Gastroesophageal sphincter (tissue), 4 donors: ENCODE measurements at regions not wholly inside any gene's neighbourhood (a gene's known extent, or its start where the extent isn't known, plus 50 kb on each side); places are given as distances from the start of the nearest gene placed in this dataset.

Experiments used
- ATAC-seq: fragments of 150-250 bp; one replicate; pipeline ENCODE4 v1.9.1; 2016; ENCODE audit warnings: mild to moderate bottlenecking, moderate library complexity
- H3K27ac ChIP-seq, 4 donors: fragments of 200-600 bp; sonication (generic) in 3 of 4; 1 replicate in 3 of 4; 2 replicates in 1 of 4; pipeline ENCODE4 v1.5.1; 2016 to 2019
- H3K27me3 ChIP-seq: fragments of 200-600 bp; sonication (generic); one replicate; pipeline ENCODE4 v1.5.1; 2019
- H3K36me3 ChIP-seq, 2 donors: fragments of 200-600 bp; sonication (generic); one replicate each; pipeline ENCODE4 v1.5.1; 2019; ENCODE audit warnings: control low read depth in 1 of 2
- H3K4me1 ChIP-seq, 3 donors: fragments of 200-600 bp; sonication (generic); 1 replicate in 2 of 3; 2 replicates in 1 of 3; pipeline ENCODE4 v1.5.1; 2016 to 2019; ENCODE audit warnings: control low read depth in 2 of 3
- H3K4me3 ChIP-seq, 2 donors: fragments of 200-600 bp; sonication (generic); one replicate each; pipeline ENCODE4 v1.5.1; 2019; ENCODE audit warnings: mild to moderate bottlenecking in 1 of 2, moderate library complexity in 1 of 2
- H3K9me3 ChIP-seq, 3 donors: fragments of 200-600 bp; sonication (generic); one replicate each; pipeline ENCODE4 v1.5.1; 2017 to 2019; ENCODE audit warnings: control low read depth in 2 of 3
- EP300 ChIP-seq: sonication (generic); formaldehyde crosslinking; IDR thresholded peaks from one replicate; pipeline ENCODE4 v1.6.1; 2017; ENCODE audit warnings: antibody characterized with exemption, mild to moderate bottlenecking
- POLR2A ChIP-seq, 2 donors: fragments of 450-650 bp; IDR thresholded peaks; one replicate each; pipeline ENCODE4 v1.6.1; 2017; ENCODE audit warnings: antibody characterized with exemption in 2 of 2, mild to moderate bottlenecking in 2 of 2, moderate library complexity in 1 of 2
- POLR2AphosphoS5 ChIP-seq: sonication (generic); formaldehyde crosslinking; IDR thresholded peaks from one replicate; pipeline ENCODE4 v1.6.1; 2017; ENCODE audit warnings: antibody characterized with exemption
- WGBS, 2 donors: methylation state at CpG; one replicate each; pipeline ENCODE4 v1.1.5; 2018; ENCODE audit warnings: low coverage in 1 of 2; 5-methylcytosine and 5-hydroxymethylcytosine counted together
- TF ChIP-seq, protein P1 (sequence below), 4 experiments: fragments of 200-600 bp in 2 of 4; fragments of 450-650 bp in 2 of 4; sonication (generic) in 1 of 4; IDR thresholded peaks; one replicate each; pipeline ENCODE4 v1.5.1; 2017 to 2019; ENCODE audit warnings: antibody characterized with exemption in 4 of 4, mild to moderate bottlenecking in 2 of 4, moderate library complexity in 2 of 4

DNA sequence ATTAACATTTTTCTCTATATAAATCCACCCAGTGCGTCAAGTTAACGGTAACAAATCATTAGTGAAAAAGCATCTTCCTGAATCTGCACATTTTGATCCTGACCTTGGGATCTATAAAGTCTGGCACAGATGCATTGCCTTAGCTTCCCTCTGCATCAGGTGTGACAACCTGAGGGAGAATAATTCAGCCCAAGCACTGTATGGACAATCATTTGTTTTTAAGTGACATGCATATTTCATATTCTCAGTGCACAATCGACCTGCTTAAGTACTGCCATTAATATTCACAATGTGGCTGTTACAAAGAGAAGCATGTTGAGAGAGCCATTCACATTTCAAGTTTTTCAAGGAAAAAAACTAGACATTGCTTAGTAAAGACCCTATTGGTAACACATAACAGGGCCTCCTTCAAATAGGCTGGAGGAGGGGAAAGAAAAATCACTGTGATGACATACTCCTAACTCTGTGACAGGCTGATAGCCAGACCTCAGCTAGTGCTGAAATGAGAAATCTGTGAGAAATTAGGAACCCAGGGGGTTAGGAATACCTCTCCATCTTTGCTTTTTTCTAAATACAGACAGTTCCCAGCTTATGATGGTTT lies 505.3 kb upstream of the CDH5 start:
- Histone ChIP-seq H3K4me3 (no peak overlapping the region), H3K4me1 (no peaks in the 10 kb centered on the region), H3K27ac (no peak overlapping the region), H3K9me3 (no peaks in the 10 kb centered on the region), H3K27me3 (no peaks in the 10 kb centered on the region), H3K36me3 (no peaks in the 10 kb centered on the region)
- ATAC-seq, result no peak
- TF ChIP-seq EP300 (no peak), POLR2AphosphoS5 (no peak), POLR2A (IDR thresholded peaks at IDR 0.05) (no peak)
- TF ChIP-seq, protein P1, sequence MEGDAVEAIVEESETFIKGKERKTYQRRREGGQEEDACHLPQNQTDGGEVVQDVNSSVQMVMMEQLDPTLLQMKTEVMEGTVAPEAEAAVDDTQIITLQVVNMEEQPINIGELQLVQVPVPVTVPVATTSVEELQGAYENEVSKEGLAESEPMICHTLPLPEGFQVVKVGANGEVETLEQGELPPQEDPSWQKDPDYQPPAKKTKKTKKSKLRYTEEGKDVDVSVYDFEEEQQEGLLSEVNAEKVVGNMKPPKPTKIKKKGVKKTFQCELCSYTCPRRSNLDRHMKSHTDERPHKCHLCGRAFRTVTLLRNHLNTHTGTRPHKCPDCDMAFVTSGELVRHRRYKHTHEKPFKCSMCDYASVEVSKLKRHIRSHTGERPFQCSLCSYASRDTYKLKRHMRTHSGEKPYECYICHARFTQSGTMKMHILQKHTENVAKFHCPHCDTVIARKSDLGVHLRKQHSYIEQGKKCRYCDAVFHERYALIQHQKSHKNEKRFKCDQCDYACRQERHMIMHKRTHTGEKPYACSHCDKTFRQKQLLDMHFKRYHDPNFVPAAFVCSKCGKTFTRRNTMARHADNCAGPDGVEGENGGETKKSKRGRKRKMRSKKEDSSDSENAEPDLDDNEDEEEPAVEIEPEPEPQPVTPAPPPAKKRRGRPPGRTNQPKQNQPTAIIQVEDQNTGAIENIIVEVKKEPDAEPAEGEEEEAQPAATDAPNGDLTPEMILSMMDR (IDR thresholded peaks at IDR 0.05), result no peak
- WGBS, 2 donors, result 66 to 80% methylated on average over 3 of the region's 3 CpGs

DNA sequence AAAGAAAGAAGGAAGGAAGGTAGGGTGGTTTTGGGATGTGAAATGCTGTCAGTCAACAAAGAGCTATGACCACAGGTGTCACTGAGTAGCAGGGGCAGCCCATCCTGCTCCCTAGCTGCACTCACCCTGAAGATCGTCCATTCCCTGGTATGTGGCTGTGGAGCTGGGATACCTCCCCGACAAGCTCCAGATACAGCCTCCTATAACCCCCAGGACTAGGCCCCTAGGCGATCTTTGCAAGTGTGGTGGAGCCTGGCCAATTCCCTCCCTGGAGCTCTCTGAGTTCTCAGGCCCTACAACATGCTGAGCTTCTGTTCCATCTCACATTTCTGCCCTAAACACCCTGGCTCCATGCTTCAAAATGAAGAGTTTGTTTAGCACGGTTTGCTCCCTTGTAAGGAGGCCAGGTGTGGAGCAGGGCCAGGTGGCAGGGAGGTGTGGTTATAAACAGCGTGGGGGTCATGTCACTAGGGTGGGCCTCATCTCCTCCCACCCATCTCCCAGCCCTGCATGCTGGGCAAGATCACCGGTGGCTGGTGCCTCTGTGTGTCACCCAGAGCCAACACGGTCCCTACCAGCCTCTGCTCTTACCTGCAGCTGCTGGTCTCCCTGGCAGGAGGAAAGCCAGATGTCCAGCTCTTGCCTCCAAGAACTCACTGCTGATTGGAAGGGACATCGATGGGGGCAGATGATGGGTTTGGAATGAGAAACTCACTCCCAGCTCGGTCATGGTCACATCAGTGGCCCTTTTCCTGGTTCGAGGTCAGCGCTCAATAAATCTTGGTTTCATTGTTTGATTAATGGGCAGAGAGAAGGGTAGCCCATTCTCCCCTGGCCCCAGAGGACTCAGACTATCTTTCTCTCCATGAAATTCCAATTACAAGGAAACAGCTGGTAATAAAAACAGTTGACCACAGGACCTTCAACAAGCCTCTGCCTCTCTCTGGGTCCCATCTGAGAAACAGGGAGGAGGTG lies 511.0 kb upstream of the CDH5 start:
- Histone ChIP-seq H3K27me3 (no peaks in the 10 kb centered on the region), H3K27ac (no peak overlapping the region), H3K4me3 (no peak overlapping the region), H3K9me3 (peaks cover 0 to 7% (median 0%) of the 10 kb centered on the region in 3 donors), H3K4me1 (no peaks in the 10 kb centered on the region), H3K36me3 (no peaks in the 10 kb centered on the region)
- no peak for ATAC-seq
- TF ChIP-seq, protein P1 (IDR thresholded peaks at IDR 0.05), result no peak
- no peak for TF ChIP-seq EP300
- no peak for TF ChIP-seq POLR2A (IDR thresholded peaks at IDR 0.05)
- TF ChIP-seq POLR2AphosphoS5, result no peak
- WGBS, 2 donors, result 77 to 80% methylated on average over 3 to 6 of the region's 11 CpGs

DNA sequence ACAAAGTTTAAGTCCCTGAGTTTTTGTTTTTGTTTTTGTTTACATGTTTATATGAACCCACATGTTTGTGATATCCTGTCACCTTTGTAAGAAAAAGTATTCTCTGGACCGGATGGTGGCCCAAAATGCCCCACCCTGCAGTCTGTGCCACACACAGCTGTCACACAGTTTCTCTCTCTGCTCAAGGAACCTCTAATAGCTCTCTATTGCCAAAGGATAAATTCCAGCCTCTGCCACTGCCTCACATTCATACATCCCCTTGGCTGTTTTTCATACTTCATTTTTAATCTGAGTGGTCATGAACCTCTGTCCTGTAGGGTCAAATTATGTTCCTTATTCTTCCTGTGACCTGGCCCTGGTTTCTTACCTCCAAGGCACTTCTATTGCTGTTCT lies 520.3 kb upstream of the CDH5 start:
- H3K4me3 ChIP-seq, result no peak overlapping the region
- no peak for ATAC-seq
- H3K27ac ChIP-seq, result no peak overlapping the region
- no peak for TF ChIP-seq POLR2AphosphoS5
- TF ChIP-seq, protein P1 (IDR thresholded peaks at IDR 0.05), result no peak
- TF ChIP-seq POLR2A (IDR thresholded peaks at IDR 0.05), result no peak
- no peaks in the 10 kb centered on the region for H3K27me3 ChIP-seq
- no peaks in the 10 kb centered on the region for H3K9me3 ChIP-seq
- H3K4me1 ChIP-seq, result no peaks in the 10 kb centered on the region
- H3K36me3 ChIP-seq, result no peaks in the 10 kb centered on the region
- 67 to 69% methylated on average over 1 of the region's 1 CpG for WGBS, 2 donors

DNA sequence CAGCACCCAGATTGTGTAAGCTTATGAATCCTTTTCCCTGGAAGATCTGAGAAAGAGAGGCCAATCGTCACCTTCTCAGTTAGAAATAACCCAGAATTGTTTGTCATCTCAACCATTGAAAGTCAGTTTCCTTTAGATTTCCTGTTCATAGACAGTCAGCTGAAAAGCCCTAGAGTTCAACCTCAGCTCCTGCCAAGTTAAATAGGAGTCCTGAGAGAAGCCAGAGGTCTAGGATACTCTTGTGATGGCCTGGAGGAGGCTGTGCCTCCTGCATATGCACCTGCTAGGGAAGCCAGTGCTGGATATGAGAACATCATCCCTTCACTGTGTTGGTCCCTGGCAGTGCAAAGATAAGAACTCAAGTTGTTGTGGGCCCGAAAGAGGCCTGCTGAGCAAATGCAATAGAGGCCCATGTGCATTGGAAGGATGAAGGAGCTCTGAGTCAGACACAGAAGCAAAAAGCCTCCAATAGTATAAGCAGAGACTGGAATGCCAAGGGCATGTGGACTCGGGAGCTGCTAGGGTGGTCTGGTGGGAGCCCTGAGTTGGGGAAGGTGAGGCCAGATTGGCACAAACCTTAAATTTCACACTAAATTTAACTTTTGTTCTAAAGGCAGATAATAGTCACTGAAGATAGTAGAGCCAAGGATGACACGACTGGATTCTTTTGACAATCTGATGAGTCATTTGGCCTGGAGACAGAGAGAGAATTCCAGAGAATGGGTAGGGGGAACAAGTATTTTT lies 520.9 kb upstream of the CDH5 start:
- Histone ChIP-seq H3K9me3 (no peaks in the 10 kb centered on the region), H3K27ac (no peak overlapping the region), H3K4me3 (no peak overlapping the region), H3K36me3 (no peaks in the 10 kb centered on the region), H3K27me3 (no peaks in the 10 kb centered on the region), H3K4me1 (no peaks in the 10 kb centered on the region)
- WGBS, 2 donors, result 46 to 49% methylated on average over 1 to 3 of the region's 4 CpGs
- TF ChIP-seq POLR2AphosphoS5, result no peak
- TF ChIP-seq, protein P1 (IDR thresholded peaks at IDR 0.05), result no peak
- no peak for ATAC-seq
